HG02973 (cell line): ENCODE measurements at regions not wholly inside any gene's neighbourhood (a gene's known extent, or its start where the extent isn't known, plus 50 kb on each side); places are given as distances from the start of the nearest gene placed in this dataset.
"Not testable (repeated sequence)": the region's sequence is repeated elsewhere in the genome, so short reads cannot be mapped to it uniquely, and the experiment has no call there.

Experiments
- ATAC-seq: cut with Tn5 transposase; IDR thresholded peaks from one replicate; pipeline ENCODE4 v1.9.1; 2021; ENCODE audit warnings: moderate library complexity; ENCODE audit not compliant: unreplicated experiment

DNA sequence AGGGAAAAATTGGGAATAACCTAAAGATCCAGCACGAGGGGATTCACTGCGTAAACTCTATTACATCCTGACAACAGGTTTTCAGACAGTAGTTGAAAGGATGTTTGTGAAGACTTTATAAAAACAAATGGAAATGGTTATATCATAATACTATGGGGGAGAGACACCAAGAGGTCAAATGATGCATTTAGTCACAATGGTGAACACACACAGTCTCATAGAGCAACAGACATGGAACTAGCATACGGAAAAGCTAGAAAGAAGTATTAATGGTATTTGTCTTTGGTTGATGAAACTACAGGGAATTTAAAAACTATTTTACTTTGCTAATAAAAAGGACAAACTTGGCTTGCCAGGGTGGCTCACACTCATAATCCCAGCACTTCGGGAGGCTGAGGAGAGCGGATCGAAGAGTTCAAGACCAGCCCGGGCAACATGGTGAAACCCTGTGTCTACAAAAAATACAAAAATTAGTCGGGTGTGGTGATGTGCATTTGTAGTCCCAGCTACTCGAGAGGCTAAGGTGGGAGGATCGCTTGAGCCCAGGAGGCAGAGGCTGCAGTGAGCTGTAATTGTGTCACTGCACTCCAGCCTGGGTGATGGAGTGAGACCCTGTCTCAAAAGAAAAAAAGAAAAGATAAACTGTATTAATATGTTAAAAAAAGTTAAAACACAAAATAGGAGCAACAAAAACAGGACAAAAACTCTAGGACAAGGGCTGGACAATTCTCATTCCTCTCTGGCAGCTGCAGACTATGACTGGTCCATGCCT is 94.8 kb downstream of the MYCN start:
- ATAC-seq, result no peak

DNA sequence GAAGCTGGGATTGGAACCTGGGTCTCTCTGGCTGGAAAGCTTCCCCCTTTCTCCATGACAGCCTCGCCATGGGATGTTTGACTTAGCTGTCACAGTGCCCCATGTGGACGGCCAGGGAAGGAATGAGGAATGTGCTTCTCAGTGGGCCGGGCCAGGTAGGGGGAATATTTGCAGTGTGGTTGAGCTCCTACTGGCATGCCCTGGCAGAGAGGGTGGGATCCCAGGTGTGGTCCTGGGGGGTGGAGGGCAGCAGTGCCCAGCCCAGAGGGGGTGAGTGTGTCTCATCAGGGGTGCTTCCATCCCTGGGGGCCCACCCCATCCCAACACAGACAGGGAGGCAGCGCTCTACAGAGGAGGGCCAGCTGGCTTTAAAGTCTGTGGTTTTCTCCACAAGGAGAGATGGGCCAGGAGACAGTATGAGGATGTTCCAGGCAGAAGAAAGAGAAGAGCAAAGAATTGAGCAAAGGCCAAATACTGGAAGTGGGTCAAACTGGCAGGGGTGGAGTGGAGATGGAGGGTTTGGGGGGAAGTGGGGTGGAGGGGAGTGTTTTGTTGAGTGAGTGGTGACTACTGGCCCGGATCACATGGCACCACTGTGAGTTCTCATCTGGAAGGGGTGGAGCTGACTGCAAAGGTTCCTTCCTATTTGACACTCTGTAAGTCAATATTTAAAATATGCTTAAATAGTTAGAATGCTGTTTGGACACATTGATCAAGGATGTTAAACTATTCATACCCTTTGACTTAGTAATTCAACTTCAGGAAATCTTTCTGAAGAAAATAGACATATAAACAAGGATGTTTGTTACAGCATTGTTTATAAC is 94.0 kb downstream of the MYCN start:
- ATAC-seq, result no peak

DNA sequence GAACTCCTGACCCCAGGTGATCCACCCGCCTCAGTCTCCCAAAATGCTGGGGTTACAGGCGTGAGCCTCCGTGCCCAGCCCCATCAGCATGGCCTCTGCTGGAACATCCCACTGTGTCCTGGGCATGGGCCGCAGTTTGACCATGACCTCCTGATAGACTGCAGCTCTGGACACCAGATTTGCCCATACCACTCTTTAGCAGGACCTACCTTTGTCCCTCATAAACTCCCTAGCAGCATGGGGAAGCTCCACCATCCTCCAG is 92.6 kb downstream of the MYCN start:
- ATAC-seq, result no peak

DNA sequence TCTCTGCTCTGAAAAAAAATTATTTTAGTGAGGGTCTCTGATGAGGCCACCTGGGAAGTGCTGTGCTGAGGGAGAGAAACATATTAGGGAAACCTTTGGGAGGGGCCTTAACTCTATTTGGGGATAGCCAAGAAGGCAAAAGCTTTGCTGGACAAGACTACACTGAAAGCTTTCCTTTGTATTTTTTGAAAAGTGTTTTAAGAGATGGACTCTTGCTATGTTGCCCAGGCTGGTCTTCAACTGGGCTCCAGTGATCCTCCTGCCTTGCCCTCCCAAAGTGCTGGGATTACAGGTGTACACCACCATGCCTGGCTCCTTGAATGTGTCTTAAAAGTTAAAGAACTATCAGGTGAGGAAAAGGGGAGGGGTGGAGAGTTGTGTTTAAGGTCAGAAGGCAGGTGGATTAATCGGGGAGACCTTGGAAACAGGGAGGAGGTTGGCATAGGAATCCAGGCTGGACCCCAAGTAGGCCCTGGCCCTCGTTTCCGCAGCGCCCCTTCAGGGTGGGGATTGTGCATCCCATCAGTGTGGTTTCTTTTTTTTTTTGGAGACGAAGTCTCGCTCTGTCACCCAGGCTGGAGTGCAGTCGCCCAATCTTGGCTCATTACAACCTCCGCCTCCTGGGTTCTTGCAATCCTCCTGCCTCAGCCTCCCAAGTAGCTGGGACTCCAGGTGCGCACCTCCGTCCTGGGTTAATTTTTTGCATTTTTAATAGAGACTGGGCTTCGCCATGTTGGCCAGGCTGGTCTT is 92.1 kb downstream of the MYCN start:
- no peak for ATAC-seq

DNA sequence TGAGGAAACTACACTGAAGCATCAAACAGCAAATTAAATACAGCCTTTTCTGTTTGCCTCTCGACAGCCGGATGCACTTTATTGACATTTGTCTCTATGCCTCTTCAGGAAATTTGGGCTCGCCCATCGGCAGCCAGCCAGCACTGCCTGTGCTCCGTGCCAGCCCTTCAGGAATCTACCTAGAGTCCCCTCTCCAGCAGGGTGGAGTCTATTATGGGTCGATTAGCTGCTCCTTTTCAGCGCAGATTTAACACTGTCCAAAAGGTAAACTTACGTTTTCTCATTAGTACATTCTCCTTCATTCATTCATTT is 91.5 kb downstream of the MYCN start:
- ATAC-seq, result no peak

DNA sequence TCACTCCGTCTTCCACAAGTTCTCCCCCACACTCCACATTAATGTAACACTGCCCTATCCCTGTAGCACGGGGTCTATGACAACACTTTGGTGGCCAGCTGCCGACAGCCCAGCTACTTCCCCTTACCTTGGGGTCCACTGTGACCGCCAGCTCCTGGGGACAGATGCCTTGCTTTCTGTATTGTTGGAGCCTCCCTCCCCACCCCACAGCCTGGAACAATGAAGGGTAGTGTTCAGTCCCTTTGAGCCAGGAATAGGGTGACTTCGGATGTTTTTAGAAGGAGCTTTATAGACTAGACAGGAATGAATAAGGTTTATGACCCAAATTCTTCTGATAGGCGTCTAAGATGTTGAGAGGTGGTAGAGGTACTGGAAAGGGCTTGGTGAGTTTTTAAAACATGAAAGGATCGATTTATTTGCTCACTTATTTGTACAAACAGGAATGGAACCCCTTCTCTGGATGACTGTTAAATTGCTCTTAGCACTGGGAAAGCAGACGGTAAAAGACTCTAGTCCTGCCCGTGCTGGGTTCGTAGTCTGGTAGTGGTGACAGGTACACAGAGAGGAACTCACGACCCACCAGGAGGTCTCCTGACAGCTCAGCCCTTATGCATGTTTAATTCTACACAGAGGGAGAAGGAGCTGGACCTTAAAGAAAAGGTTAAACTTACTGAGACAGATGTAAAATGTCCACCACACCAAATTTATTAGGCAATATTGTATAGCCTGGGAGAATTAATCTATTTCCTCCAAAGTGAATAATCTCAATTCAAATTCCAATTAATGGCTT is 90.9 kb downstream of the MYCN start:
- no peak for ATAC-seq

DNA sequence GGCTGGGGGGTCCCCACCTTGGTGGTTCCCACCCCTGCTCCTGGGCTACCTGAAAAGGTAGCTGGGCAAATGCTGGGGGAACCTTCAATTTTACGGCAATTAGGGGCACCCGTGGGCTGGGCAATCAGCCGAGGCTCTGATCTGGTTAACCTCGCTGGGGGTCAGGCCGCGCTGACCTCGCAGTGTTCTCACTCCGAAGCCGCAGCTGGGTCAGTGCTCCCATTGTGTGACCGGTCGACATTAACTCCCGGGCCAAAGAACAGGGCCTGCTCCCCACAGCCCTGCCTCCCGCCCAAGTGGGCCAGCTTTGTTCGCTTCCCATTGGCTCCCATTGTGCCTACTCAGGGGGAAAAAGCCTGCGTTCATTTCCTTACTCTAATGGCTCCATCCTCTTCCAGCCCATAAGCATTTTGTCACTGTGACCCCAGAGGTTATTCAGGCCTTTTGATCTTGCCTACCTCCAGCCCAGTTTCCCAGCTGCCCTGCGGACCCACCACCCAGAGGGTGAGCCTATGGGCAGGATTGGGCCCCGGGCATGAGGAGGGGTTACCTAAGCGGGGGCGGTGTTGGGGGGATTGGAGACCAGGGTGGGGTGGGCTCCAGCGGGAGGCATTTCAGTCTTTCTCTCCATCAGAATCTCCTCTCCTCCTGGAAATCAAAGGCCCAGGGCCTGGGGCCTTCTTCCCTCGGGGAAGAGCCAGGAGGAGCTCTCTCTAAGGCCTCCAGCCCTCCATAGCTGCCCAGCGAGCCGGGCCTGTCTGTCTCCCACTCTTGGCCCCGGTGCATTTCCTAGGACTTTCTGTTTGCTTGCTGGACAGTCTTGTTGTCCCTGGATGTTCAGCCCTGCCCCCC is 90.1 kb downstream of the MYCN start:
- ATAC-seq, result no peak

DNA sequence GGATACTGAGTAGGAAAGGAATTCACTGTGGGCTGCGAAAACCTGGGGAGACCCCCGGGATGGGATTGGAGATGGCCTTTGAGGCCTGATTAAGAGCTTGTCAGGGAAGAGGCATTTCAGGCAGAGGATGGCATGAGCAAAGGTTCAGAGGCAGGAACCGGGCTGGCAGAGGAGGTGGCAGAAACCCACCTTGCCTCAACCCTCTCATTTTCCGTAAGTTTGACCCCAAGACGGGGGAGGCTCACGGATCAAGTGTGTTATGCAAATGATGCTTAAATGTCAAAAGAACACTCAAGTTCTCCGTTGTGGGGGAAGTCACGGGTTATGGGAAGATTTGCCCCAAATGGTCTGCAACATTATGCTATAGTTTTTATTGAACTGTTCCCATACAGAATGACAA is 88.3 kb downstream of the MYCN start:
- ATAC-seq, result no peak

DNA sequence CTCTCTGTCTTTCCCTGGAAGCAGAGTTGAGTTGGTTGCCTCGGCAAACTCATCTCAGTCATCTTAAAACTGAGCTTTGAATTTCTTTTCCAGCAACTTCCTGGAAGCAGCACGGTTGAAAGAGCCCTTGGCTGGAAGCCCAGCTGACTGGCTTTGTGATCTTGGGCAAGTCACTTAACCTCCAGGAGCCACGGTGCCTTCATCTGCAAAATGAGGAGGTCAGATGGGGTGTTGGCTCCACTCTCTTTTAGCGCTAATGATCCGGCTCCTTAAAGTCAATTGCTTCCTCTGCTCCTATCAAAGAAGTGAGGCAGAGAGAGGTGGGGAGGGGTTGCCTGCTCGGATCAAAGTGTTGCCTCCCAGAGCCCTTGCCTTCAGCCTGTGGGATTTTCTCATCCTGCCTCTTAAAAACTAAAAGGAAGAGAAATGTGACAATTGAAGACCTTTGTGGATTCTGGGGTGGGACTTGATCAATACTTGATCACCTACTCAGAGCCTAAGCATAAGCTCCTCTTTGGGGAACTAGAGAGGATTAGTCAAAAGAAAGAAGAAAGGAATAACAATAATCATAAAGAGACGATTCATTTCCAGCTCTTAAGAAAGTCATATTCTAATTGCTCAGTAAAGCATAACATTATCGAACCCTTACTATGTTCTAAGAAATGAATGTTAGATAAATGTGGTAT is 86.6 kb downstream of the MYCN start:
- ATAC-seq, result no peak

DNA sequence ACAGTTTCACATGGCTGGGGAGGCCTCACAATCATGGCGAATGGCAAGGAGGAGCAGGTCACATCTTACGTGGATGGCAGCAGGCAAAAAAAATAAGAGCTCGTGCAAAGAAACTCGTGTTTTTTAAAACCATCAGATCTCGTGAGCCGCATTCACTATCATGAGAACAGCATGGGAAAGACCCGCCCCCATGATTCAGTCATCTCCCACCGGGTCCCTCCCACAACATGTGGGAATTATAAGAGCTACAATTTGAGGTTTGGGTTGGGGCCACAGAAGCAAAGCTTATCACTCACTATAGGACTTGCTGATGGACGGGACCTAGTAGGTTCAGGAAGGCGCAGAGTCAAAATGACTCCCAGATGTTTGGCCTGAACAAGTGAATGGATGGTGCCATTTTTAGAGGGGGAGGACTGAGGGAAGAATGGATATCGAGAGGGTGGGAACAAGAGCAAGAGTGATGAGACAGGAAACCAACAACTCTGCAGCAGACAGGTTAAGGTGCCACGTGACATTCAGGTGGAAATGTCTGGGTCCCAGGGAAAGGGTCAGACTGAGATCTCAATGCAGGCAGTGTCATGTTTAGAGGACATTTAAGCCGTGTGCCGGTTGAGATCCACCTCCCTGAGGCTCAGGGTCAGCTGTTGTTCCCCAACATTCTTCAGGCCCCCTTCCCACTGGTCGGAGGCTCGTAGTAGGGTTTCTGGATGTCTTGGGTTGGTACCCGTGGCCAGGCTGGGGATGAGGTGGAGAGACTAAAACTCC is 85.7 kb downstream of the MYCN start:
- no peak for ATAC-seq

DNA sequence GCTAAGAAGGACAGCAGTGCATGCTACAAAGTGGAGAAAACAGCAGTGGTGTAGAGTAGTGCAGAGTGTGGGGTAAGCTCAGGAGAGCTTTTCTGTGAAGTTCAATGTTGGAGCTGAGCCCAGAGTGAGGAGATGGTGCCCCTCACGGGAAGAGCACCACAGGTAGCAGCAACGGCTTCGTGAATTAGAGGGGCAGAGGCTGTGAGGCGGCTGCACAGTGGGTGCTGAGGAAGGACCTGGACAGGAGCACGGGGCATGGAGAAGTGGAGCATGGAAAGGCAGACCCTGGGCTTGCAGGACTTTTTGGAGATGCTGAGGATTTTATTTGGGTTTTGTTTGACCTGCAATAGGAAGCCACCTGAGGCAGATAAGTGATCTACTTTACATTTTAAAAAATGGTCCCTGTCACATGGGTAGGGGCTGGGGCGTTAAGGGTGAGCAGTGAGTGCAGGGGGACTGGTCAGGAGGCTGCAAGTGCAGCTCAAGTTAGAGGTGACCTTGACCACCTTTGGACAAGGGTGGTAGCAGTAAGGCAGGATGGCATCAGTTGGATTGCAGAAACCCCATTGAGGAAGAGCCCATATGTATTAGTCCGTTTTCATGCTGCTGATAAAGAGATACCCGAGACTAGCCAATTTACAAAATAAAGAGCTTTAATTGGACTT is 85.0 kb downstream of the MYCN start:
- no peak for ATAC-seq

DNA sequence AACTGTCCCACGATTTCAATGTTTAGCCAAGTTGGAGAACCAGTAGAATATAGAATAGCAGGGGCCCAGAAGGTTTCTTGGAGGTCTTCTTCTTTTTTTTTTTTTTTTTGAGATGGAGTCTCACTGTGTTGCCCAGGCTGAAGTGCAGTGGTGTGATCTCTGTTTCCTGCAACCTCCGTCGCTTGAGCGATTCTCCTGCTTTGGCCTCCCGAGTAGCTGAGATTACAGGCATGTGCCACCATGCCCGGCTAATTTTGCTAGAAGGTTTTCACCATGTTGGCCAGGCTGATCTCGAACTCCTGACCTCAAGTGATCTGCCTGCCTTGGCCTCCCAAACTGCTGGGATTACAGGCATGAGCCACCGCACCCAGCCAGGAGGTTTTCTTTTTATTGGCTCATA is 84.3 kb downstream of the MYCN start:
- not testable (repeated sequence) for ATAC-seq

DNA sequence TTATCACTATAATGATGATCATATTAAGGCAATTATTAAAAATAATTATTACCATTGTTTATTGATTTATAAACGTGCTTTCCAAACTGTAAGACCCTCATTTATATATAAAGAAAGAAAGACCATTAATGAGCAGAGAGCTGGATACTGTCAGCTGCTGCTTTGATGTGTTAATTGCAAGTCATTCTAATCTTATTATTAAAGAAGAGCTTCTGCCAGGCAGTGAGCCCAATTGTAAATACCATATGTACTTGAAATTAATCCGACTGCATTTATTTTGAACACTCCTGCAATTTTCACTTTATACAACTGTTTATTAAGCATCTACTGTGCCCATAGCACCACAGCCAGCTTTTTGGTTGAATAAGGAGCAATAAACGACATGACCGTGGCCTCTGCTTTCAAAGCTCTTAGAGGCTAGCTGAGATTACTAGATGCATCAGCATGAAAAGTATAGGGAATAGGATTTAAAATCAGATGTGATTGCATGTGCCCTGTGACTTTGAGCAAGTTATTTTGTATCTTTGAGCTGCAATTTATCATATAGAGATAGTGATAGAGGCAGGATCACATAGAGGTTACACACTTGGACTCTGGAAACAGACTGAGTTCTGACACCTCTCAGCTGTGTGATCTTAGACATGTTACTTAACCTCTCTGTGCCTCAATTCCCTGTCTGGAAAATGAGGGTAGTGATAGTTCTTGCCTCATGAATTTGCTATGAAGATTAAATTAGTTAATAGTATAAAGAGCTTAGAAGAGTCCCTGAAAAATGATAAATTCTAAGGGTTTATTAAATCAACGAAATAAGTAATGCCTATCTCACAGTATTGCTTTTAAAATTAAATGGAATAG is 83.4 kb downstream of the MYCN start:
- no peak for ATAC-seq

DNA sequence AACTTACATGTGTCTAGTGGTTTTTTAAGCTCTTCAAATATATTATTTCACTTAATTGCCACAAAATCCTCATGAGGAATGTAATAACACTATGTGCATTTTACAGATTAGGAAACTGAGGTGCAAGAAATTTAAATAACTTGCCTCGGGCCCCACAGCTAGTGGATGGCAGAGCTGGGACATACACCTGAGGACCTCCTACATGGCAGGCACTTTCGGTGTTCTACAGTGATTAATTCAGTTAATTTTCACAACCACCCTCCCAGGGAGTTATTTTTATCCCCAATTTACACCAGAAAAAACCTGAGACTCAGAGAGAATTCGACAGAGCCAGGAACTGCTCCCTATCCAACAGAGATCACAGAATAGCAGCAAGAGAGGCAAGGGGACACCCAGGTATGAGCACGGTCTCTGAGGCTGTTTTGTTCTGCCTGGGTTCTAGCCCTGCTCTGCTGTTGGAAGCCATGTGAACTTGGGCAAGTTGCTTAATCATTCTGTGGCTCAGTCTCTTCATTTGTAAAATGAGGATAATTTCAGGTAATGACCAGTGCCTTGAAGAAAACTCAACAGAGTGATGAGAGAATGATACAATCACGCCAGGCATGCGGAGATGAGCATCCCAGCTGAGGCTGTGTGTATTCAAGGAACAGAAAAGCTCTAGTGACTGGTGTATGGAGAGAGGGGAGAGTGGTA is 82.3 kb downstream of the MYCN start:
- ATAC-seq, result no peak

DNA sequence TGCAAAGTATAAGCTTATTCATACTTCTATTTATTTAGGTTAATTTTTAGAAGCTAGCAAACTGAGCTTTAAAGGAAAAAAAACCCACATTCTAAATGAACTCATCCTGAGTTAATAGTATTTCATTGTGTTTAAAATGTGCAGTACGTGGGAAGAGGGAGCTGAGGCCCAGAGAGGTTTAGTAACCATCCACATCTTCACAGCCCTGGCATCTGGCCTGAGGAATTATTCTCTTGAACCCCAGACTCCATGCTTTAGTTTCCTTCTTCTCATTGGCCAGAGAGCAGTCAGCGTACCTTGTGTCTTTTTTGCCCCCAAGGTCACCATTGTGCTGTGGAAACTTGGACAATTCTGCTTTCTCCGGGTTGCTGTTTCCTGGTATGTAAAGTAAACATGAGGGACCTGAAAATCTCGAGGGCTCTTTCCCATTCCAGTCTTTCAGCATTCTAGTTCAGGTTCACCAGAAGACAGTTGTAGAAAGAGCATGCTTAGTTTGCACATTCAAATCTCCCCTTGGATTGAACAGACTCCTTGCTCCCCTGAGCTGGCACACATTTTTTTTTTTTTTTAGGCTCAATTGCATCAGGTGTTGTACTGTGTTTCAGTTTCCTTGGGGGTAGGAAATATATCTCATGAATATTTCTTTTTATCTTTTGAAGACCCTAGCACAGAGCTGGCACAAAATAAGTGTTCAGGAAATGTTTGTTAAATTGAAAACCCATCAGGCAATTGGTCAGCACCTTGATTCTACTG is 81.4 kb downstream of the MYCN start:
- ATAC-seq, result no peak

DNA sequence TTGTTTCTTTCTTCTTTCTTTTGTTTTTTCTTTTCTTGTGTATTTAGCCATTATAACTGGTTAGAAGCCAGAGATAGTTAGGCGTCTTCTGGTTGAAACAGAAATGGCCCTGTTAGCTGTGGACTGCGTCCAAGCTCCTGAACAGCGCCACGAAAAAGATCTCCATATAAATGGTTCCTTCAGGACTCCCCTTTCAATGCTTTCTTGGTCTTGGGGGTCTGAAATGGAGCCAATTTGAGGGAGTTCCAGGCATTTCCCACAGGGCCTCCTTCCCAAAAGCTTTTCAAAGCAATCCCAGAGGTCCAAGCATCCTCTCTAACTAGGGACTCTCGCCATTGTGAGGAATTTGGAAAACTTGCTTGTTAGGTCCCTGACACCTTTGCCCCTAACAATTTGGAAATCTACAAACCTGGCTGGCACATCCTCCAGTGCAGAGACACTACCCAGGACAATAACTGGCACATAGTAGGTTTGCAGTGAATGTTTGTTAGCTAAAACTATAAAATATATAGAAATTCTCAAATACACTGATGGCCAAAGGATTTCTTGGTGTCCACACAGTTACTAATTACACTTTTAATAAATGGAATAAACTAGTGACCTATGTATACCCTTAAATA is 80.1 kb downstream of the MYCN start:
- no peak for ATAC-seq
